Loucy (cell line): ENCODE measurements at regions not wholly inside any gene's neighbourhood (a gene's known extent, or its start where the extent isn't known, plus 50 kb on each side); places are given as distances from the start of the nearest gene placed in this dataset.
"Not testable (repeated sequence)": the region's sequence is repeated elsewhere in the genome, so short reads cannot be mapped to it uniquely, and the experiment has no call there.

Source experiments
- H2AFZ ChIP-seq: fragments of 200-600 bp; sonication (generic); 2 replicates; pipeline ENCODE4 v1.6.0; 2016; ENCODE audit warnings: antibody characterized with exemption, mild to moderate bottlenecking, low read length, moderate library complexity
- H3F3A ChIP-seq: fragments of 200-600 bp; 2 replicates; pipeline ENCODE4 v1.6.0; 2016; ENCODE audit warnings: antibody characterized with exemption, low read depth, mild to moderate bottlenecking
- H3K27me3 ChIP-seq: fragments of 200-600 bp; sonication (generic); 2 replicates; pipeline ENCODE4 v1.6.1; 2014; ENCODE audit warnings: low read length, mild to moderate bottlenecking; ENCODE audit not compliant: insufficient read depth, poor library complexity, severe bottlenecking
- H3K36me3 ChIP-seq: fragments of 200-600 bp; sonication (generic); 2 replicates; pipeline ENCODE4 v1.6.1; 2016; ENCODE audit warnings: low read length; ENCODE audit not compliant: insufficient read depth
- H3K4me1 ChIP-seq: fragments of 200-600 bp; sonication (generic); 2 replicates; pipeline ENCODE4 v1.5.1; 2014; ENCODE audit warnings: low read length, mild to moderate bottlenecking; ENCODE audit not compliant: insufficient read depth, poor library complexity, severe bottlenecking
- H3K4me2 ChIP-seq: fragments of 200-600 bp; sonication (generic); 2 replicates; pipeline ENCODE4 v1.6.0; 2014; ENCODE audit warnings: antibody characterized with exemption, low read length, low read depth, mild to moderate bottlenecking; ENCODE audit not compliant: poor library complexity, severe bottlenecking
- H3K4me3 ChIP-seq: fragments of 200-600 bp; sonication (generic); 2 replicates; pipeline ENCODE4 v1.5.1; 2014; ENCODE audit warnings: low read length, mild to moderate bottlenecking, mixed read lengths; ENCODE audit not compliant: poor library complexity, severe bottlenecking
- H3K79me2 ChIP-seq: fragments of 200-600 bp; sonication (generic); 2 replicates; pipeline ENCODE4 v1.6.1; 2014; ENCODE audit warnings: low read length; ENCODE audit not compliant: insufficient read depth
- H3K9ac ChIP-seq: fragments of 200-600 bp; sonication (generic); 2 replicates; pipeline ENCODE4 v1.6.0; 2014; ENCODE audit warnings: mild to moderate bottlenecking, low read depth, low read length, moderate library complexity; ENCODE audit not compliant: poor library complexity, severe bottlenecking
- H3K9me2 ChIP-seq: fragments of 200-600 bp; sonication (generic); replicated peaks from 2 replicates; pipeline ENCODE4 v1.6.1; 2016; ENCODE audit warnings: low read depth, low read length, mixed read lengths
- H3K9me3 ChIP-seq: fragments of 200-600 bp; sonication (generic); 2 replicates; pipeline ENCODE4 v1.6.1; 2014; ENCODE audit warnings: mild to moderate bottlenecking, antibody characterized with exemption, low read length, low read depth; ENCODE audit not compliant: insufficient read depth
- H4K20me1 ChIP-seq: fragments of 200-600 bp; sonication (generic); 2 replicates; pipeline ENCODE4 v1.6.0; 2014; ENCODE audit warnings: antibody characterized with exemption, low read length, mild to moderate bottlenecking; ENCODE audit not compliant: insufficient read depth, poor library complexity, severe bottlenecking
- CTCF ChIP-seq: fragments of 200-600 bp; sonication (generic); conservative IDR thresholded peaks from 2 replicates; pipeline ENCODE4 v1.5.1; 2014; ENCODE audit warnings: mild to moderate bottlenecking, antibody characterized with exemption, low read length
- EZH2phosphoT487 ChIP-seq: fragments of 200-600 bp; IDR thresholded peaks from 2 replicates; pipeline ENCODE4 v1.6.1; 2018; ENCODE audit warnings: antibody characterized with exemption, mild to moderate bottlenecking, moderate library complexity, borderline replicate concordance

DNA sequence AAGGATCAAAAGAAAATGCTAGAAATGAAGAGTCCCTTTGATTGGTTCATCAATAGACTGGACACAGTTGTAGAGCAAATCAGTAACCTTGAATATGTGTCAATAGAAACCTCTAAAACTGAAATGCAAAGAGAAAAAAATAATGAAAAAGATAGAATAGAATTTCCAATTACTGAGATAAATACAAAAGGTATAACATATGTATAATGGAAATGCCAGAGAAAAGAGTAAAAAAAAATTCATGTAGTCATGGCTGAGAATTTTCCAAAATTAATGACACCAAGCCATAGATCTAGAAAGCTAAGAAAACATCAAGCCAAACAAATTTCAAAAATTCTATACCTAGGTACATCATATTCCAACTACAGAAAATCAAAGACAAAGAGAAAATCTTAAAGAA lies 62.0 kb upstream of the HGF start:
- Histone ChIP-seq H3K4me3 (no peak overlapping the region), H3K9me2 (no peaks in the 10 kb centered on the region), H3K36me3 (no peaks in the 10 kb centered on the region), H3F3A (no peaks in the 10 kb centered on the region), H4K20me1 (no peaks in the 10 kb centered on the region), H3K27me3 (no peaks in the 10 kb centered on the region), H3K79me2 (no peaks in the 10 kb centered on the region), H3K4me1 (peaks cover 3% of the 10 kb centered on the region), H3K4me2 (no peak overlapping the region), H2AFZ (no peak overlapping the region), H3K9ac (no peak overlapping the region), H3K9me3 (peaks cover 6% of the 10 kb centered on the region; the same call in 1 of the 2 replicates)
- TF ChIP-seq CTCF = no peak

GRCh38 chr7:81829511-81829910 lies 59.7 kb upstream of the HGF start:
- not testable (repeated sequence) for H3K27me3 ChIP-seq, H3K9me3 ChIP-seq, H3K4me2 ChIP-seq, H3F3A ChIP-seq, H3K4me1 ChIP-seq, H3K79me2 ChIP-seq, H3K9ac ChIP-seq, H3K9me2 ChIP-seq, H3K36me3 ChIP-seq, H3K4me3 ChIP-seq, H4K20me1 ChIP-seq
- H2AFZ ChIP-seq = peak overlapping the region; percentile 68

DNA sequence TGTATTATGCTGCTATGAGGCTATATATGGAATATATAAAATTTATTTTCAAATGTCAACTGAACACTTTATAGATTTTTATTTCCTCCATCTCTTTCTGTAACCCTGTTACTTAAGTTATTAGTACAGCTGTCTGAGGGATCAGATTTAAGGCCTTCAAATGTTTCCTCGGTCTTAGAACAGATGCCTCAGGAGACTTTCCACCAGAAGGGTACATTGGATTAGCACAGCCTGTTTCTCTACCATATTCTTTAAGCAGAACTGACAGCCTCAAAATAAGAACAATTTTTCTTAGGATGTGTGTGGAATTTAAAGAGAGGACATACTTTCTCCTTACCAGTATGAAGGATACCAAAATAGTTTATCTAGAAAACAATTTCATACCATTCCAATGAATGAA lies 53.0 kb upstream of the HGF start:
- no peaks in the 10 kb centered on the region for H3K79me2 ChIP-seq
- no peak for TF ChIP-seq CTCF
- no peak for TF ChIP-seq EZH2phosphoT487
- H4K20me1 ChIP-seq = no peaks in the 10 kb centered on the region
- no peaks in the 10 kb centered on the region for H3F3A ChIP-seq
- H3K4me2 ChIP-seq = no peak overlapping the region
- H3K9me2 ChIP-seq = no peaks in the 10 kb centered on the region
- H3K4me1 ChIP-seq = no peaks in the 10 kb centered on the region
- no peak overlapping the region for H3K4me3 ChIP-seq
- H3K9me3 ChIP-seq = no peaks in the 10 kb centered on the region
- no peak overlapping the region for H2AFZ ChIP-seq
- no peaks in the 10 kb centered on the region for H3K27me3 ChIP-seq
- H3K36me3 ChIP-seq = no peaks in the 10 kb centered on the region
- no peak overlapping the region for H3K9ac ChIP-seq

- TF ChIP-seq CTCF (no peak), EZH2phosphoT487 (no peak)
- Histone ChIP-seq H3K4me1 (no peaks in the 10 kb centered on the region), H3K4me3 (no peak overlapping the region), H3K36me3 (no peaks in the 10 kb centered on the region), H3K9me3 (no peaks in the 10 kb centered on the region), H3K79me2 (no peaks in the 10 kb centered on the region), H3K9ac (no peak overlapping the region), H2AFZ (no peak overlapping the region), H4K20me1 (no peaks in the 10 kb centered on the region), H3K27me3 (no peaks in the 10 kb centered on the region), H3K9me2 (no peaks in the 10 kb centered on the region), H3F3A (no peaks in the 10 kb centered on the region), H3K4me2 (no peak overlapping the region)
These were observed 50.0 kb upstream of the HGF start for GRCh38 chr7:81819861-81820260.
